ENCODE measurements at regions not wholly inside any gene's neighbourhood (a gene's known extent, or its start where the extent isn't known, plus 50 kb on each side); places are given as distances from the start of the nearest gene placed in this dataset.

- no peak for DNase-seq (ENCODE audit: low read depth, low spot score)
Measured at GRCh38 chr3:56899078-56899477, 97.3 kb upstream of the ARHGEF3 start.

- no peak for DNase-seq (ENCODE audit: low read depth, low spot score)
Measured at GRCh38 chr3:56896357-56896756, 94.6 kb upstream of the ARHGEF3 start.

GRCh38 chr3:56894881-56895431 lies 93.2 kb upstream of the ARHGEF3 start:
- no peak for DNase-seq (ENCODE audit: low read depth, low spot score)

GRCh38 chr3:56890448-56891091 lies 88.8 kb upstream of the ARHGEF3 start:
- DNase-seq (ENCODE audit: low read depth, low spot score) = no peak

- no peak for DNase-seq (ENCODE audit: low read depth, low spot score)
Measured at GRCh38 chr3:56889131-56889530, 87.4 kb upstream of the ARHGEF3 start.

GRCh38 chr3:56887402-56888025 lies 85.8 kb upstream of the ARHGEF3 start:
- DNase-seq (ENCODE audit: low read depth, low spot score) = no peak

- no peak for DNase-seq (ENCODE audit: low read depth, low spot score)
Measured at GRCh38 chr3:56886314-56886713, 84.6 kb upstream of the ARHGEF3 start.

GRCh38 chr3:56885879-56886278 lies 84.1 kb upstream of the ARHGEF3 start:
- no peak for DNase-seq (ENCODE audit: low read depth, low spot score)

- DNase-seq (ENCODE audit: low read depth, low spot score) = no peak
Measured at GRCh38 chr3:56885453-56885852, 83.7 kb upstream of the ARHGEF3 start.

- no peak for DNase-seq (ENCODE audit: low read depth, low spot score)
Measured at GRCh38 chr3:56884387-56884786, 82.6 kb upstream of the ARHGEF3 start.

GRCh38 chr3:56883828-56884227 lies 82.1 kb upstream of the ARHGEF3 start:
- DNase-seq (ENCODE audit: low read depth, low spot score) = no peak

- no peak for DNase-seq (ENCODE audit: low read depth, low spot score)
Measured at GRCh38 chr3:56882896-56883295, 81.1 kb upstream of the ARHGEF3 start.

GRCh38 chr3:56881841-56882240 lies 80.1 kb upstream of the ARHGEF3 start:
- DNase-seq (ENCODE audit: low read depth, low spot score) = no peak

GRCh38 chr3:56880720-56881575 lies 79.2 kb upstream of the ARHGEF3 start:
- DNase-seq (ENCODE audit: low read depth, low spot score) = no peak

GRCh38 chr3:56879436-56880215 lies 77.9 kb upstream of the ARHGEF3 start:
- DNase-seq (ENCODE audit: low read depth, low spot score) = no peak

GRCh38 chr3:56878074-56878473 lies 76.3 kb upstream of the ARHGEF3 start:
- no peak for DNase-seq (ENCODE audit: low read depth, low spot score)

- no peak for DNase-seq (ENCODE audit: low read depth, low spot score)
Measured at GRCh38 chr3:56876916-56877315, 75.2 kb upstream of the ARHGEF3 start.

- no peak for DNase-seq (ENCODE audit: low read depth, low spot score)
Measured at GRCh38 chr3:56874269-56874668, 72.5 kb upstream of the ARHGEF3 start.

GRCh38 chr3:56870436-56870835 lies 68.7 kb upstream of the ARHGEF3 start:
- DNase-seq (ENCODE audit: low read depth, low spot score) = no peak

GRCh38 chr3:56869157-56869889 lies 67.6 kb upstream of the ARHGEF3 start:
- DNase-seq (ENCODE audit: low read depth, low spot score) = no peak

GRCh38 chr3:56868706-56869105 lies 67.0 kb upstream of the ARHGEF3 start:
- no peak for DNase-seq (ENCODE audit: low read depth, low spot score)

All from iPS DF 19.7 (cell line).